WTC11 (cell line): ENCODE measurements at regions not wholly inside any gene's neighbourhood (a gene's known extent, or its start where the extent isn't known, plus 50 kb on each side); places are given as distances from the start of the nearest gene placed in this dataset.
A peak's percentile ranks its signal among the peaks of the same experiment; 100 is the strongest.

Experiments
- ATAC-seq: fragments of 200-7000 bp; cut with Tn5 transposase; 2 replicates; pipeline ENCODE4 v1.10.0; 2021; ENCODE audit warnings: mild to moderate bottlenecking, moderate library complexity
- CTCF ChIA-PET: fragments of 300-600 bp; sonication (Branson Sonifier 250); formaldehyde crosslinking; loops from one replicate; lab custom pipeline; 2021; ENCODE audit warnings: antibody characterized with exemption; lab: Charles Lee
- POLR2A ChIA-PET: fragments of 350-600 bp; sonication (Branson Sonifier 250); formaldehyde crosslinking; loops from one replicate; lab custom pipeline; 2021; ENCODE audit warnings: antibody characterized with exemption; lab: Charles Lee
- DNase-seq: peaks from one replicate; pipeline ENCODE4 v3.0.0; 2021; ENCODE audit warnings: low spot score
- H3K27ac Mint-ChIP-seq: 2 replicates; pipeline ENCODE4 v1.8.0; 2021; ENCODE audit warnings: mixed read lengths
- H3K27me3 Mint-ChIP-seq: 2 replicates; pipeline ENCODE4 v1.8.0; 2021; ENCODE audit warnings: low read depth, mild to moderate bottlenecking, moderate library complexity, mixed read lengths
- H3K36me3 Mint-ChIP-seq: 2 replicates; pipeline ENCODE4 v1.8.0; 2021; ENCODE audit warnings: mixed read lengths
- H3K4me1 Mint-ChIP-seq: 2 replicates; pipeline ENCODE4 v1.8.0; 2022; ENCODE audit warnings: mixed read lengths
- H3K4me3 Mint-ChIP-seq: 2 replicates; pipeline ENCODE4 v1.8.0; 2021; ENCODE audit warnings: mild to moderate bottlenecking, moderate library complexity, mixed read lengths
- H3K9me3 Mint-ChIP-seq: 2 replicates; pipeline ENCODE4 v1.8.0; 2021; ENCODE audit warnings: mixed read lengths
- CREM ChIP-seq: sonication (generic); formaldehyde crosslinking; IDR thresholded peaks from 2 replicates; pipeline ENCODE4 v1.8.1; 2022; ENCODE audit warnings: mild to moderate bottlenecking, missing genetic modification reagents, moderate library complexity
- GABPB1 ChIP-seq: sonication (generic); formaldehyde crosslinking; IDR thresholded peaks from 2 replicates; pipeline ENCODE4 v1.8.1; 2023; ENCODE audit warnings: mild to moderate bottlenecking, missing genetic modification reagents
- GRHL2 ChIP-seq: fragments of 250-450 bp; sonication (Bioruptor Pico); IDR thresholded peaks from 2 replicates; pipeline ENCODE4 v1.8.0; 2022; ENCODE audit warnings: mild to moderate bottlenecking, moderate library complexity; ENCODE audit not compliant: insufficient replicate concordance, severe bottlenecking
- NR3C1 ChIP-seq: sonication (generic); formaldehyde crosslinking; conservative IDR thresholded peaks from 2 replicates; pipeline ENCODE4 v1.8.1; 2023; ENCODE audit warnings: low read depth, mild to moderate bottlenecking, missing genetic modification reagents
- OVOL2 ChIP-seq: fragments of 250-450 bp; sonication (Bioruptor Pico); IDR thresholded peaks from 2 replicates; pipeline ENCODE4 v1.9.0; 2021; ENCODE audit warnings: mild to moderate bottlenecking, borderline replicate concordance
- RELA ChIP-seq: sonication (generic); formaldehyde crosslinking; IDR thresholded peaks from 2 replicates; pipeline ENCODE4 v1.8.1; 2022; ENCODE audit warnings: missing genetic modification reagents, mild to moderate bottlenecking, borderline replicate concordance
- SMAD3 ChIP-seq: sonication (generic); formaldehyde crosslinking; IDR thresholded peaks from 2 replicates; pipeline ENCODE4 v1.8.0; 2022; ENCODE audit warnings: missing genetic modification reagents, mild to moderate bottlenecking, borderline replicate concordance
- TEAD1 ChIP-seq: sonication (generic); formaldehyde crosslinking; IDR thresholded peaks from 2 replicates; pipeline ENCODE4 v1.8.0; 2022; ENCODE audit warnings: mild to moderate bottlenecking, missing genetic modification reagents
- ZNF138 ChIP-seq: sonication (generic); formaldehyde crosslinking; conservative IDR thresholded peaks from 2 replicates; pipeline ENCODE4 v1.8.1; 2022; ENCODE audit warnings: mild to moderate bottlenecking, moderate library complexity, missing genetic modification reagents
- ZNF423 ChIP-seq: fragments of 250-450 bp; sonication (Bioruptor Pico); IDR thresholded peaks from 2 replicates; pipeline ENCODE4 v2.1.2; 2022; ENCODE audit warnings: mild to moderate bottlenecking, moderate library complexity
- TF ChIP-seq, protein P1 (sequence below): sonication (generic); formaldehyde crosslinking; IDR thresholded peaks from 2 replicates; pipeline ENCODE4 v1.8.0; 2022; ENCODE audit warnings: mild to moderate bottlenecking, missing genetic modification reagents
- TF ChIP-seq, protein P2 (sequence below): fragments of 250-450 bp; sonication (Bioruptor Pico); IDR thresholded peaks from 2 replicates; pipeline ENCODE4 v2.1.2; 2022; ENCODE audit warnings: mild to moderate bottlenecking, moderate library complexity
- TF ChIP-seq, protein P3 (sequence below): sonication (generic); formaldehyde crosslinking; IDR thresholded peaks from 2 replicates; pipeline ENCODE4 v1.8.0; 2022; ENCODE audit warnings: missing genetic modification reagents
- TF ChIP-seq, protein P4 (sequence below): fragments of 250-450 bp; sonication (Bioruptor Pico); IDR thresholded peaks from 2 replicates; pipeline ENCODE4 v1.9.0; 2021; ENCODE audit warnings: moderate library complexity, mild to moderate bottlenecking, inconsistent platforms, borderline replicate concordance
- TF ChIP-seq, protein P5 (sequence below): sonication (generic); formaldehyde crosslinking; IDR thresholded peaks from 2 replicates; pipeline ENCODE4 v1.8.1; 2023; ENCODE audit warnings: mild to moderate bottlenecking, missing genetic modification reagents, moderate library complexity
- TF ChIP-seq, protein P6 (sequence below): sonication (generic); formaldehyde crosslinking; IDR thresholded peaks from 2 replicates; pipeline ENCODE4 v1.8.0; 2022; ENCODE audit warnings: mild to moderate bottlenecking, missing genetic modification reagents
- TF ChIP-seq, protein P7 (sequence below): sonication (generic); formaldehyde crosslinking; IDR thresholded peaks from 2 replicates; pipeline ENCODE4 v1.8.0; 2023; ENCODE audit warnings: missing genetic modification reagents, mild to moderate bottlenecking, borderline replicate concordance

DNA sequence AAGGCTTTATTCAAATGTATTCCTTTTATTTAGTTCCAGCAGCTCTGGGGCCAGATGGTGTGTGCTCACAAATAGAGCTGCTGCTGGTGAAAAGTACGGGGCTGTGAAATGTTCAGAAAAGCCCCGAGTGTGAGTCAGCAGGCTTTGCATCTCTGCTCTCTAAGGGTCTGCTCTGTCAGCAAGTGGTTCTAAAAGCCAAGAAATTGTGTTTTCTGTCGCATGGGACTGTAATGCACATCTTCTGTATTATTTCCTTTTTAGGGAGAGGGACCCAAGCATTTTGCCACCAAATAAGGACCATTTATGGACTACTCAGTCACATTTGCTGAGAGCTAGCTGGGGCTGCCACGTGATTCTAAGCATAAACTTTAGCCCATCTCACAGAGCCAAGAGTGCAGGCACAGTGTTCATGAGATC is 82.9 kb upstream of the NHS start:
- POLR2A ChIA-PET = no interaction called here
- H3K4me1 Mint-ChIP-seq = peaks cover 17% of the 10 kb centered on the region
- peak overlapping the region; percentile 54 for H3K27ac Mint-ChIP-seq
- H3K4me3 Mint-ChIP-seq = no peak overlapping the region
- no peaks in the 10 kb centered on the region for H3K27me3 Mint-ChIP-seq
- CTCF ChIA-PET = interaction anchor here (1.4 kb wide), 1 partner anchor 50 kb away, joined by 4 read pairs; no protein-coding TSS in a partner anchor
- ATAC-seq = peak; percentile 67
- TF ChIP-seq ZNF423 (no peak), CREM (no peak), GRHL2 (CRISPR knock-in tag) (no peak), SMAD3 (CRISPR knock-in tag) (no peak), OVOL2 (no peak), RELA (CRISPR knock-in tag) (no peak), TEAD1 (no peak), GABPB1 (no peak), ZNF138 (CRISPR knock-in tag) (no peak), NR3C1 (CRISPR knock-in tag) (no peak)
- TF ChIP-seq, protein P1, sequence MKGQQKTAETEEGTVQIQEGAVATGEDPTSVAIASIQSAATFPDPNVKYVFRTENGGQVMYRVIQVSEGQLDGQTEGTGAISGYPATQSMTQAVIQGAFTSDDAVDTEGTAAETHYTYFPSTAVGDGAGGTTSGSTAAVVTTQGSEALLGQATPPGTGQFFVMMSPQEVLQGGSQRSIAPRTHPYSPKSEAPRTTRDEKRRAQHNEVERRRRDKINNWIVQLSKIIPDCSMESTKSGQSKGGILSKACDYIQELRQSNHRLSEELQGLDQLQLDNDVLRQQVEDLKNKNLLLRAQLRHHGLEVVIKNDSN = no peak
- TF ChIP-seq, protein P2, sequence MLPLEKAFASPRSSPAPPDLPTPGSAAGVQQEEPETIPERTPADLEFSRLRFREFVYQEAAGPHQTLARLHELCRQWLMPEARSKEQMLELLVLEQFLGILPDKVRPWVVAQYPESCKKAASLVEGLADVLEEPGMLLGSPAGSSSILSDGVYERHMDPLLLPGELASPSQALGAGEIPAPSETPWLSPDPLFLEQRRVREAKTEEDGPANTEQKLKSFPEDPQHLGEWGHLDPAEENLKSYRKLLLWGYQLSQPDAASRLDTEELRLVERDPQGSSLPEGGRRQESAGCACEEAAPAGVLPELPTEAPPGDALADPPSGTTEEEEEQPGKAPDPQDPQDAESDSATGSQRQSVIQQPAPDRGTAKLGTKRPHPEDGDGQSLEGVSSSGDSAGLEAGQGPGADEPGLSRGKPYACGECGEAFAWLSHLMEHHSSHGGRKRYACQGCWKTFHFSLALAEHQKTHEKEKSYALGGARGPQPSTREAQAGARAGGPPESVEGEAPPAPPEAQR (CRISPR knock-in tag) = no peak
- TF ChIP-seq, protein P3, sequence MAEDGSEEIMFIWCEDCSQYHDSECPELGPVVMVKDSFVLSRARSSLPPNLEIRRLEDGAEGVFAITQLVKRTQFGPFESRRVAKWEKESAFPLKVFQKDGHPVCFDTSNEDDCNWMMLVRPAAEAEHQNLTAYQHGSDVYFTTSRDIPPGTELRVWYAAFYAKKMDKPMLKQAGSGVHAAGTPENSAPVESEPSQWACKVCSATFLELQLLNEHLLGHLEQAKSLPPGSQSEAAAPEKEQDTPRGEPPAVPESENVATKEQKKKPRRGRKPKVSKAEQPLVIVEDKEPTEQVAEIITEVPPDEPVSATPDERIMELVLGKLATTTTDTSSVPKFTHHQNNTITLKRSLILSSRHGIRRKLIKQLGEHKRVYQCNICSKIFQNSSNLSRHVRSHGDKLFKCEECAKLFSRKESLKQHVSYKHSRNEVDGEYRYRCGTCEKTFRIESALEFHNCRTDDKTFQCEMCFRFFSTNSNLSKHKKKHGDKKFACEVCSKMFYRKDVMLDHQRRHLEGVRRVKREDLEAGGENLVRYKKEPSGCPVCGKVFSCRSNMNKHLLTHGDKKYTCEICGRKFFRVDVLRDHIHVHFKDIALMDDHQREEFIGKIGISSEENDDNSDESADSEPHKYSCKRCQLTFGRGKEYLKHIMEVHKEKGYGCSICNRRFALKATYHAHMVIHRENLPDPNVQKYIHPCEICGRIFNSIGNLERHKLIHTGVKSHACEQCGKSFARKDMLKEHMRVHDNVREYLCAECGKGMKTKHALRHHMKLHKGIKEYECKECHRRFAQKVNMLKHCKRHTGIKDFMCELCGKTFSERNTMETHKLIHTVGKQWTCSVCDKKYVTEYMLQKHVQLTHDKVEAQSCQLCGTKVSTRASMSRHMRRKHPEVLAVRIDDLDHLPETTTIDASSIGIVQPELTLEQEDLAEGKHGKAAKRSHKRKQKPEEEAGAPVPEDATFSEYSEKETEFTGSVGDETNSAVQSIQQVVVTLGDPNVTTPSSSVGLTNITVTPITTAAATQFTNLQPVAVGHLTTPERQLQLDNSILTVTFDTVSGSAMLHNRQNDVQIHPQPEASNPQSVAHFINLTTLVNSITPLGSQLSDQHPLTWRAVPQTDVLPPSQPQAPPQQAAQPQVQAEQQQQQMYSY (CRISPR knock-in tag) = no peak
- TF ChIP-seq, protein P4, sequence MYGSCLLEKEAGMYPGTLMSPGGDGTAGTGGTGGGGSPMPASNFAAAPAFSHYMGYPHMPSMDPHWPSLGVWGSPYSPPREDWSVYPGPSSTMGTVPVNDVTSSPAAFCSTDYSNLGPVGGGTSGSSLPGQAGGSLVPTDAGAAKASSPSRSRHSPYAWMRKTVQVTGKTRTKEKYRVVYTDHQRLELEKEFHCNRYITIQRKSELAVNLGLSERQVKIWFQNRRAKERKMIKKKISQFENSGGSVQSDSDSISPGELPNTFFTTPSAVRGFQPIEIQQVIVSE (CRISPR knock-in tag) = no peak
- TF ChIP-seq, protein P5, sequence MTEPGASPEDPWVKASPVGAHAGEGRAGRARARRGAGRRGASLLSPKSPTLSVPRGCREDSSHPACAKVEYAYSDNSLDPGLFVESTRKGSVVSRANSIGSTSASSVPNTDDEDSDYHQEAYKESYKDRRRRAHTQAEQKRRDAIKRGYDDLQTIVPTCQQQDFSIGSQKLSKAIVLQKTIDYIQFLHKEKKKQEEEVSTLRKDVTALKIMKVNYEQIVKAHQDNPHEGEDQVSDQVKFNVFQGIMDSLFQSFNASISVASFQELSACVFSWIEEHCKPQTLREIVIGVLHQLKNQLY = no peak
- TF ChIP-seq, protein P6, sequence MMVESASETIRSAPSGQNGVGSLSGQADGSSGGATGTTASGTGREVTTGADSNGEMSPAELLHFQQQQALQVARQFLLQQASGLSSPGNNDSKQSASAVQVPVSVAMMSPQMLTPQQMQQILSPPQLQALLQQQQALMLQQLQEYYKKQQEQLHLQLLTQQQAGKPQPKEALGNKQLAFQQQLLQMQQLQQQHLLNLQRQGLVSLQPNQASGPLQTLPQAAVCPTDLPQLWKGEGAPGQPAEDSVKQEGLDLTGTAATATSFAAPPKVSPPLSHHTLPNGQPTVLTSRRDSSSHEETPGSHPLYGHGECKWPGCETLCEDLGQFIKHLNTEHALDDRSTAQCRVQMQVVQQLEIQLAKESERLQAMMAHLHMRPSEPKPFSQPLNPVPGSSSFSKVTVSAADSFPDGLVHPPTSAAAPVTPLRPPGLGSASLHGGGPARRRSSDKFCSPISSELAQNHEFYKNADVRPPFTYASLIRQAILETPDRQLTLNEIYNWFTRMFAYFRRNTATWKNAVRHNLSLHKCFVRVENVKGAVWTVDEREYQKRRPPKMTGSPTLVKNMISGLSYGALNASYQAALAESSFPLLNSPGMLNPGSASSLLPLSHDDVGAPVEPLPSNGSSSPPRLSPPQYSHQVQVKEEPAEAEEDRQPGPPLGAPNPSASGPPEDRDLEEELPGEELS (CRISPR knock-in tag) = no peak
- TF ChIP-seq, protein P7, sequence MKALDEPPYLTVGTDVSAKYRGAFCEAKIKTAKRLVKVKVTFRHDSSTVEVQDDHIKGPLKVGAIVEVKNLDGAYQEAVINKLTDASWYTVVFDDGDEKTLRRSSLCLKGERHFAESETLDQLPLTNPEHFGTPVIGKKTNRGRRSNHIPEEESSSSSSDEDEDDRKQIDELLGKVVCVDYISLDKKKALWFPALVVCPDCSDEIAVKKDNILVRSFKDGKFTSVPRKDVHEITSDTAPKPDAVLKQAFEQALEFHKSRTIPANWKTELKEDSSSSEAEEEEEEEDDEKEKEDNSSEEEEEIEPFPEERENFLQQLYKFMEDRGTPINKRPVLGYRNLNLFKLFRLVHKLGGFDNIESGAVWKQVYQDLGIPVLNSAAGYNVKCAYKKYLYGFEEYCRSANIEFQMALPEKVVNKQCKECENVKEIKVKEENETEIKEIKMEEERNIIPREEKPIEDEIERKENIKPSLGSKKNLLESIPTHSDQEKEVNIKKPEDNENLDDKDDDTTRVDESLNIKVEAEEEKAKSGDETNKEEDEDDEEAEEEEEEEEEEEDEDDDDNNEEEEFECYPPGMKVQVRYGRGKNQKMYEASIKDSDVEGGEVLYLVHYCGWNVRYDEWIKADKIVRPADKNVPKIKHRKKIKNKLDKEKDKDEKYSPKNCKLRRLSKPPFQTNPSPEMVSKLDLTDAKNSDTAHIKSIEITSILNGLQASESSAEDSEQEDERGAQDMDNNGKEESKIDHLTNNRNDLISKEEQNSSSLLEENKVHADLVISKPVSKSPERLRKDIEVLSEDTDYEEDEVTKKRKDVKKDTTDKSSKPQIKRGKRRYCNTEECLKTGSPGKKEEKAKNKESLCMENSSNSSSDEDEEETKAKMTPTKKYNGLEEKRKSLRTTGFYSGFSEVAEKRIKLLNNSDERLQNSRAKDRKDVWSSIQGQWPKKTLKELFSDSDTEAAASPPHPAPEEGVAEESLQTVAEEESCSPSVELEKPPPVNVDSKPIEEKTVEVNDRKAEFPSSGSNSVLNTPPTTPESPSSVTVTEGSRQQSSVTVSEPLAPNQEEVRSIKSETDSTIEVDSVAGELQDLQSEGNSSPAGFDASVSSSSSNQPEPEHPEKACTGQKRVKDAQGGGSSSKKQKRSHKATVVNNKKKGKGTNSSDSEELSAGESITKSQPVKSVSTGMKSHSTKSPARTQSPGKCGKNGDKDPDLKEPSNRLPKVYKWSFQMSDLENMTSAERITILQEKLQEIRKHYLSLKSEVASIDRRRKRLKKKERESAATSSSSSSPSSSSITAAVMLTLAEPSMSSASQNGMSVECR (CRISPR knock-in tag) = no peak
- no peak for DNase-seq
- peaks cover 3% of the 10 kb centered on the region; the same call in 1 of the 2 replicates for H3K36me3 Mint-ChIP-seq
- H3K9me3 Mint-ChIP-seq = peaks cover 13% of the 10 kb centered on the region
